Keratinocyte (primary cell): ENCODE measurements at regions not wholly inside any gene's neighbourhood (a gene's known extent, or its start where the extent isn't known, plus 50 kb on each side); places are given as distances from the start of the nearest gene placed in this dataset.

ENCODE experiments used
- EZH2 ChIP-seq: IDR thresholded peaks from one replicate; pipeline ENCODE4 v1.6.1; 2012; ENCODE audit warnings: inconsistent platforms, mild to moderate bottlenecking, low read length, moderate library complexity
- TF ChIP-seq, protein P1 (sequence below), 3 experiments: IDR thresholded peaks in 1 of 3; conservative IDR thresholded peaks in 1 of 3; optimal IDR thresholded peaks in 1 of 3; 2 replicates in 2 of 3; 3 replicates in 1 of 3; pipeline versions ENCODE3 to v1.5.1; 2011; ENCODE audit warnings: low read length in 3 of 3, mild to moderate bottlenecking in 3 of 3, moderate library complexity in 2 of 3, control low read depth in 1 of 3, inconsistent platforms in 1 of 3; ENCODE audit not compliant: insufficient read depth in 2 of 3; ENCODE audit errors: extremely low read depth in 1 of 3

GRCh38 chr2:38218995-38219394, 143.0 kb upstream of the CYP1B1 start:
- no peak for TF ChIP-seq EZH2
- TF ChIP-seq, protein P1, sequence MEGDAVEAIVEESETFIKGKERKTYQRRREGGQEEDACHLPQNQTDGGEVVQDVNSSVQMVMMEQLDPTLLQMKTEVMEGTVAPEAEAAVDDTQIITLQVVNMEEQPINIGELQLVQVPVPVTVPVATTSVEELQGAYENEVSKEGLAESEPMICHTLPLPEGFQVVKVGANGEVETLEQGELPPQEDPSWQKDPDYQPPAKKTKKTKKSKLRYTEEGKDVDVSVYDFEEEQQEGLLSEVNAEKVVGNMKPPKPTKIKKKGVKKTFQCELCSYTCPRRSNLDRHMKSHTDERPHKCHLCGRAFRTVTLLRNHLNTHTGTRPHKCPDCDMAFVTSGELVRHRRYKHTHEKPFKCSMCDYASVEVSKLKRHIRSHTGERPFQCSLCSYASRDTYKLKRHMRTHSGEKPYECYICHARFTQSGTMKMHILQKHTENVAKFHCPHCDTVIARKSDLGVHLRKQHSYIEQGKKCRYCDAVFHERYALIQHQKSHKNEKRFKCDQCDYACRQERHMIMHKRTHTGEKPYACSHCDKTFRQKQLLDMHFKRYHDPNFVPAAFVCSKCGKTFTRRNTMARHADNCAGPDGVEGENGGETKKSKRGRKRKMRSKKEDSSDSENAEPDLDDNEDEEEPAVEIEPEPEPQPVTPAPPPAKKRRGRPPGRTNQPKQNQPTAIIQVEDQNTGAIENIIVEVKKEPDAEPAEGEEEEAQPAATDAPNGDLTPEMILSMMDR (optimal IDR thresholded peaks at IDR 0.05 in 1 of 3, IDR thresholded peaks at IDR 0.05 in 1 of 3, conservative IDR thresholded peaks at IDR 0.05 in 1 of 3; ENCODE audit: extremely low read depth in 1 of 3, insufficient read depth in 2 of 3, low read length in 3 of 3) = no peak
